GM12878 (cell line): ENCODE measurements at regions not wholly inside any gene's neighbourhood (a gene's known extent, or its start where the extent isn't known, plus 50 kb on each side); places are given as distances from the start of the nearest gene placed in this dataset.

Experiments used
- ATAC-seq: fragments of 200-7000 bp; cut with Tn5 transposase; 3 replicates; pipeline ENCODE4 v1.9.1; 2020; ENCODE audit warnings: mild to moderate bottlenecking, moderate library complexity
- BruUV-seq: library from RNA; stranded (reverse); fragments of 400-500 nt; replicated peaks from 2 replicates; lab custom pipeline; 2021; lab: Mats Ljungman, UMichigan
- CTCF ChIA-PET: fragments of 300-600 bp; sonication (Branson Sonifier 250); formaldehyde crosslinking; extraction: SDS; loops from one replicate; lab custom pipeline; 2021; ENCODE audit warnings: inconsistent platforms; lab: Yijun Ruan, JAX
- POLR2A ChIA-PET: fragments of 350-600 bp; formaldehyde crosslinking; extraction: SDS; loops from one replicate; lab custom pipeline; 2021; ENCODE audit warnings: inconsistent platforms; lab: Charles Lee
- RAD21 ChIA-PET: fragments of 300-600 bp; sonication (Branson Sonifier 250); formaldehyde crosslinking; loops from one replicate; lab custom pipeline; 2023; ENCODE audit warnings: antibody characterized with exemption; ENCODE audit not compliant: unreplicated experiment; lab: Charles Lee
- SMC1A ChIA-PET: fragments of 300-600 bp; sonication (Branson Sonifier 250); formaldehyde crosslinking; loops from one replicate; lab custom pipeline; 2023; ENCODE audit not compliant: unreplicated experiment, uncharacterized antibody; lab: Charles Lee
- DNase-seq: peaks from one replicate; pipeline ENCODE4 v3.0.0-alpha.2; 2011; ENCODE audit warnings: low read depth, low spot score
- FAIRE-seq: peaks from 3 replicates; lab custom pipeline; 2011; peaks lifted over from hg19 to GRCh38; lab: Jason Lieb, UNC
- H2AFZ ChIP-seq: 2 replicates; pipeline ENCODE4 v1.6.0; 2011; ENCODE audit warnings: low read depth, low read length, control low read depth; ENCODE audit not compliant: control insufficient read depth
- H3K27ac ChIP-seq: 2 replicates; pipeline ENCODE4 v1.5.1; 2011; ENCODE audit warnings: control low read depth; ENCODE audit not compliant: control insufficient read depth, insufficient read depth
- H3K27me3 ChIP-seq, 2 experiments: replicated peaks in 1 of 2; 2 replicates each; pipeline versions ENCODE4 v1.6.0 to v1.6.1; 2011; ENCODE audit warnings: low read length in 1 of 2; ENCODE audit not compliant: control insufficient read depth in 2 of 2, insufficient read depth in 2 of 2
- H3K36me3 ChIP-seq, 2 experiments: 2 replicates each; pipeline ENCODE4 v1.5.1; 2011; ENCODE audit warnings: low read length in 1 of 2; ENCODE audit not compliant: control insufficient read depth in 2 of 2, insufficient read depth in 2 of 2
- H3K4me1 ChIP-seq: 2 replicates; pipeline ENCODE4 v1.6.1; 2011; ENCODE audit warnings: mild to moderate bottlenecking, low read length, moderate library complexity, mixed read lengths; ENCODE audit not compliant: control insufficient read depth, insufficient read depth
- H3K4me2 ChIP-seq: 2 replicates; pipeline ENCODE4 v1.6.0; 2011; ENCODE audit warnings: control low read depth; ENCODE audit not compliant: control insufficient read depth, insufficient read depth
- H3K4me3 ChIP-seq: fragments of 200-600 bp; sonication (generic); 2 replicates; pipeline ENCODE4 v1.5.1; 2016
- H3K79me2 ChIP-seq: 2 replicates; pipeline ENCODE4 v1.6.0; 2011; ENCODE audit warnings: low read length; ENCODE audit not compliant: control insufficient read depth, insufficient read depth
- H3K9ac ChIP-seq: 2 replicates; pipeline ENCODE4 v1.8.0; 2011; ENCODE audit warnings: low read length, control low read depth, mixed read lengths; ENCODE audit not compliant: control insufficient read depth, insufficient read depth
- H3K9me3 ChIP-seq: replicated peaks from 3 replicates; pipeline ENCODE4 v1.5.1; 2011; ENCODE audit warnings: mild to moderate bottlenecking, low read length; ENCODE audit not compliant: control insufficient read depth, insufficient read depth
- H4K20me1 ChIP-seq: 2 replicates; pipeline ENCODE4 v1.6.0; 2011; ENCODE audit not compliant: control insufficient read depth, insufficient read depth
- BACH1 ChIP-seq: fragments of 450-650 bp; IDR thresholded peaks from 2 replicates; pipeline ENCODE4 v1.6.1; 2017; ENCODE audit warnings: mild to moderate bottlenecking, borderline replicate concordance
- BCL11A ChIP-seq: IDR thresholded peaks from 2 replicates; pipeline ENCODE4 v1.6.1; 2011; ENCODE audit warnings: low read depth, low read length
- CBFB ChIP-seq: IDR thresholded peaks from 2 replicates; pipeline ENCODE4 v1.6.1; 2016; ENCODE audit warnings: antibody characterized with exemption, low read depth
- GATAD2B ChIP-seq: fragments of 450-650 bp; conservative IDR thresholded peaks from 2 replicates; pipeline ENCODE4 v1.6.1; 2017; ENCODE audit warnings: low read depth, mild to moderate bottlenecking, moderate library complexity
- HCFC1 ChIP-seq: fragments of 150-350 bp; IDR thresholded peaks from 2 replicates; pipeline ENCODE4 v1.6.1; 2014; ENCODE audit warnings: low read length
- IKZF2 ChIP-seq, 2 experiments: fragments of 450-650 bp; IDR thresholded peaks; 2 replicates each; pipeline ENCODE4 v1.6.1; 2017; ENCODE audit warnings: mild to moderate bottlenecking in 2 of 2, moderate library complexity in 2 of 2
- KLF5 ChIP-seq: fragments of 450-650 bp; IDR thresholded peaks from 2 replicates; pipeline ENCODE4 v1.6.1; 2014; ENCODE audit warnings: mild to moderate bottlenecking; ENCODE audit not compliant: partially characterized antibody
- NFYB ChIP-seq: IDR thresholded peaks from 2 replicates; pipeline ENCODE4 v1.6.1; 2011; ENCODE audit warnings: low read depth, mild to moderate bottlenecking, low read length, improper control_type of control experiment, moderate library complexity; ENCODE audit not compliant: insufficient read depth
- PAX5 ChIP-seq: IDR thresholded peaks from 2 replicates; pipeline ENCODE4 v1.6.1; 2011; ENCODE audit warnings: low read depth, low read length, borderline replicate concordance
- POU2F2 ChIP-seq: IDR thresholded peaks from 3 replicates; pipeline ENCODE4 v1.6.1; 2011; ENCODE audit warnings: low read depth, mild to moderate bottlenecking, low read length, borderline replicate concordance
- SIN3A ChIP-seq: IDR thresholded peaks from 2 replicates; pipeline ENCODE4 v1.6.1; 2012; ENCODE audit warnings: low read depth, low read length, improper control_type of control experiment
- STAT1 ChIP-seq: fragments of 450-650 bp; conservative IDR thresholded peaks from 2 replicates; pipeline ENCODE4 v1.6.1; 2014; ENCODE audit warnings: antibody characterized with exemption, mild to moderate bottlenecking
- SUZ12 ChIP-seq: fragments of 200-600 bp; sonication (generic); IDR thresholded peaks from one replicate; pipeline ENCODE4 v1.6.1; 2018; ENCODE audit warnings: antibody characterized with exemption, mild to moderate bottlenecking; ENCODE audit not compliant: unreplicated experiment
- WGBS: methylation state at CpG from one replicate; pipeline ENCODE4 v1.1.6; 2016; ENCODE audit warnings: low lambda C conversion rate; ENCODE audit not compliant: insufficient replicate concordance, insufficient coverage; ENCODE audit errors: missing lambda C conversion rate; 5-methylcytosine and 5-hydroxymethylcytosine counted together
- in situ Hi-C: fragments of 300-500 bp; cut with MboI; formaldehyde crosslinking; loops from 9 replicates; pipeline ENCODE4 v1.14.3; 2018; ENCODE audit warnings: mixed read lengths
- intact Hi-C: fragments of 100-400 bp; cut with micrococcal nuclease; formaldehyde crosslinking; loops from one replicate; pipeline ENCODE4 v1.14.2; 2022; ENCODE audit not compliant: unreplicated experiment
- TF ChIP-seq, protein P1 (sequence below): fragments of 150-350 bp; IDR thresholded peaks from 2 replicates; pipeline ENCODE4 v1.6.1; 2016; ENCODE audit warnings: low read depth, low read length
- TF ChIP-seq, protein P2 (sequence below): IDR thresholded peaks from 2 replicates; pipeline ENCODE4 v1.6.1; 2012; ENCODE audit warnings: low read length, inconsistent platforms
- TF ChIP-seq, protein P3 (sequence below): IDR thresholded peaks from 2 replicates; pipeline ENCODE4 v1.6.1; 2011; ENCODE audit warnings: low read depth, low read length, improper control_type of control experiment, borderline replicate concordance
- TF ChIP-seq, protein P4 (sequence below): IDR thresholded peaks from 2 replicates; pipeline ENCODE4 v1.6.1; 2012; ENCODE audit warnings: low read depth, low read length, improper control_type of control experiment

DNA sequence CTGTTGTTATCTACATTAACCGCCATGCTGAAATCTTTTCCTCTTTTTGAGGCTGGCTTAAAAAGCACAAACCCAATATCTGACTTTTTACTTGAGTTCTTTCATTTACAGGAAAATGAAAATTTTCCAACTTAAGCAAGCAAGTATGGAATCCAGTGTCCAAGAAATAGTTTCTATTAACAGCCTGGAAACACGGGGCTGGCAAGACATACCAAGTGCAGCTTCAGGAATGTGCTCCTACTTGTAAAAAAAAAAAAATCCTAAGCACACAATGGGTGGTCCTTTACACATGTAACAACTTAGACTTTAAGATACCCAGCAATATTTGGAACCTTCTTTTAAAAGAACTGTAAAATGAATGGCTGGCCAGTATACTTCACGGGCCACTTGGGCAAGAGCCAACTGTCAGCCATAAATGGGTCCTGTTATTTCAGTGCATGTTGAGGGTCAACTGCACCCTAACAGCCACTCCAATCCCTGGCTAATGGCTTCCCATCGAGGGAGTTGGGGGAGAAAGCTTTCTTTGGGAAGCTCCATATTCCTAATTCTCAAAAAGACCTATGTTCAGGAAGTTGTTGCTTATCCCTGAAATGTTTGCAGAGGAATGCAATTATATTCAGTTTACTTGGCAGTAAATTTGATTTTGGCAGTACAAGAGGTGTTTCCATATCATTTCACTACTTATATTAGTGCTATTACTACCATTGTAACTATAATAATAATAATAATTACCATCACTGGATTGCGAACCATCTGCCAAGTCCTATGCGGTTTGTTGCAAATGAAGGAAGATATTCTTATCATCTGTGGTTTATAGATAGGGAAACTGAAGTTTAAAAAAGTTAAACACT, 236.4 kb upstream of the TMEM72 start:
- 43% methylated on average over 6 of the region's 6 CpGs for WGBS
- Histone ChIP-seq H3K79me2 (no peaks in the 10 kb centered on the region), H3K4me1 (no peaks in the 10 kb centered on the region), H4K20me1 (no peaks in the 10 kb centered on the region), H3K4me2 (no peak overlapping the region), H3K9me3 (no peaks in the 10 kb centered on the region), H3K27me3 (no peaks in the 10 kb centered on the region), H3K9ac (no peak overlapping the region), H3K4me3 (no peak overlapping the region), H2AFZ (no peak overlapping the region), H3K27ac (no peak overlapping the region), H3K36me3 (no peaks in the 10 kb centered on the region)
- intact Hi-C loops, result no loop called here
- ChIA-PET SMC1A (no interaction called here), CTCF (no interaction called here), POLR2A (no interaction called here), RAD21 (no interaction called here)
- ATAC-seq, result no peak
- in situ Hi-C loops, result no loop called here
- FAIRE-seq, result no peak
- DNase-seq, result no peak
- no TSS peak for BruUV-seq
- TF ChIP-seq GATAD2B (no peak), KLF5 (no peak), IKZF2 (IDR thresholded peaks at IDR 0.05) (no peak), POU2F2 (no peak), CBFB (no peak), PAX5 (no peak), NFYB (no peak), SUZ12 (no peak), BCL11A (no peak), SIN3A (no peak), STAT1 (no peak), HCFC1 (no peak), BACH1 (no peak)
- TF ChIP-seq, protein P1, sequence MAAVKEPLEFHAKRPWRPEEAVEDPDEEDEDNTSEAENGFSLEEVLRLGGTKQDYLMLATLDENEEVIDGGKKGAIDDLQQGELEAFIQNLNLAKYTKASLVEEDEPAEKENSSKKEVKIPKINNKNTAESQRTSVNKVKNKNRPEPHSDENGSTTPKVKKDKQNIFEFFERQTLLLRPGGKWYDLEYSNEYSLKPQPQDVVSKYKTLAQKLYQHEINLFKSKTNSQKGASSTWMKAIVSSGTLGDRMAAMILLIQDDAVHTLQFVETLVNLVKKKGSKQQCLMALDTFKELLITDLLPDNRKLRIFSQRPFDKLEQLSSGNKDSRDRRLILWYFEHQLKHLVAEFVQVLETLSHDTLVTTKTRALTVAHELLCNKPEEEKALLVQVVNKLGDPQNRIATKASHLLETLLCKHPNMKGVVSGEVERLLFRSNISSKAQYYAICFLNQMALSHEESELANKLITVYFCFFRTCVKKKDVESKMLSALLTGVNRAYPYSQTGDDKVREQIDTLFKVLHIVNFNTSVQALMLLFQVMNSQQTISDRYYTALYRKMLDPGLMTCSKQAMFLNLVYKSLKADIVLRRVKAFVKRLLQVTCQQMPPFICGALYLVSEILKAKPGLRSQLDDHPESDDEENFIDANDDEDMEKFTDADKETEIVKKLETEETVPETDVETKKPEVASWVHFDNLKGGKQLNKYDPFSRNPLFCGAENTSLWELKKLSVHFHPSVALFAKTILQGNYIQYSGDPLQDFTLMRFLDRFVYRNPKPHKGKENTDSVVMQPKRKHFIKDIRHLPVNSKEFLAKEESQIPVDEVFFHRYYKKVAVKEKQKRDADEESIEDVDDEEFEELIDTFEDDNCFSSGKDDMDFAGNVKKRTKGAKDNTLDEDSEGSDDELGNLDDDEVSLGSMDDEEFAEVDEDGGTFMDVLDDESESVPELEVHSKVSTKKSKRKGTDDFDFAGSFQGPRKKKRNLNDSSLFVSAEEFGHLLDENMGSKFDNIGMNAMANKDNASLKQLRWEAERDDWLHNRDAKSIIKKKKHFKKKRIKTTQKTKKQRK, result no peak
- TF ChIP-seq, protein P2, sequence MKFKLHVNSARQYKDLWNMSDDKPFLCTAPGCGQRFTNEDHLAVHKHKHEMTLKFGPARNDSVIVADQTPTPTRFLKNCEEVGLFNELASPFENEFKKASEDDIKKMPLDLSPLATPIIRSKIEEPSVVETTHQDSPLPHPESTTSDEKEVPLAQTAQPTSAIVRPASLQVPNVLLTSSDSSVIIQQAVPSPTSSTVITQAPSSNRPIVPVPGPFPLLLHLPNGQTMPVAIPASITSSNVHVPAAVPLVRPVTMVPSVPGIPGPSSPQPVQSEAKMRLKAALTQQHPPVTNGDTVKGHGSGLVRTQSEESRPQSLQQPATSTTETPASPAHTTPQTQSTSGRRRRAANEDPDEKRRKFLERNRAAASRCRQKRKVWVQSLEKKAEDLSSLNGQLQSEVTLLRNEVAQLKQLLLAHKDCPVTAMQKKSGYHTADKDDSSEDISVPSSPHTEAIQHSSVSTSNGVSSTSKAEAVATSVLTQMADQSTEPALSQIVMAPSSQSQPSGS, result no peak
- TF ChIP-seq, protein P3, sequence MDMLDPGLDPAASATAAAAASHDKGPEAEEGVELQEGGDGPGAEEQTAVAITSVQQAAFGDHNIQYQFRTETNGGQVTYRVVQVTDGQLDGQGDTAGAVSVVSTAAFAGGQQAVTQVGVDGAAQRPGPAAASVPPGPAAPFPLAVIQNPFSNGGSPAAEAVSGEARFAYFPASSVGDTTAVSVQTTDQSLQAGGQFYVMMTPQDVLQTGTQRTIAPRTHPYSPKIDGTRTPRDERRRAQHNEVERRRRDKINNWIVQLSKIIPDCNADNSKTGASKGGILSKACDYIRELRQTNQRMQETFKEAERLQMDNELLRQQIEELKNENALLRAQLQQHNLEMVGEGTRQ, result no peak
- TF ChIP-seq, protein P4, sequence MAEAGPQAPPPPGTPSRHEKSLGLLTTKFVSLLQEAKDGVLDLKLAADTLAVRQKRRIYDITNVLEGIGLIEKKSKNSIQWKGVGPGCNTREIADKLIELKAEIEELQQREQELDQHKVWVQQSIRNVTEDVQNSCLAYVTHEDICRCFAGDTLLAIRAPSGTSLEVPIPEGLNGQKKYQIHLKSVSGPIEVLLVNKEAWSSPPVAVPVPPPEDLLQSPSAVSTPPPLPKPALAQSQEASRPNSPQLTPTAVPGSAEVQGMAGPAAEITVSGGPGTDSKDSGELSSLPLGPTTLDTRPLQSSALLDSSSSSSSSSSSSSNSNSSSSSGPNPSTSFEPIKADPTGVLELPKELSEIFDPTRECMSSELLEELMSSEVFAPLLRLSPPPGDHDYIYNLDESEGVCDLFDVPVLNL, result no peak
